HepG2 (cell line): ENCODE measurements at regions not wholly inside any gene's neighbourhood (a gene's known extent, or its start where the extent isn't known, plus 50 kb on each side); places are given as distances from the start of the nearest gene placed in this dataset.

Experiments
- ATAC-seq: fragments of 200-7000 bp; cut with Tn5 transposase; 3 replicates; pipeline ENCODE4 v1.9.1; 2020; ENCODE audit warnings: mild to moderate bottlenecking, moderate library complexity
- BruUV-seq: library from RNA; stranded (reverse); fragments of 400-500 nt; replicated peaks from 2 replicates; lab custom pipeline; 2021; lab: Mats Ljungman, UMichigan
- CTCF ChIA-PET: fragments of 300-600 bp; formaldehyde crosslinking; extraction: SDS; loops from one replicate; lab custom pipeline; 2021; ENCODE audit warnings: low total read pairs, inconsistent platforms, low intra/inter-chr PET ratio; lab: Yijun Ruan, JAX
- POLR2A ChIA-PET: fragments of 350-600 bp; sonication (Branson Sonifier 250); formaldehyde crosslinking; loops from one replicate; lab custom pipeline; 2020; ENCODE audit warnings: antibody characterized with exemption, inconsistent platforms; lab: Yijun Ruan, JAX
- DNase-seq: peaks from one replicate; pipeline ENCODE4 v3.0.0-alpha.2; 2015; ENCODE audit warnings: low spot score
- FAIRE-seq: peaks from 3 replicates; lab custom pipeline; 2011; peaks lifted over from hg19 to GRCh38; lab: Jason Lieb, UNC
- H2AFZ ChIP-seq: one replicate; pipeline ENCODE4 v1.6.1; 2011; ENCODE audit warnings: low read length, inconsistent platforms
- H3K27ac ChIP-seq: fragments of 300-600 bp; 3 replicates; pipeline ENCODE4 v1.8.0; 2011; ENCODE audit warnings: mixed run types, mild to moderate bottlenecking, mixed read lengths, low read length, inconsistent platforms; ENCODE audit not compliant: insufficient read depth; ENCODE audit errors: extremely low read length
- H3K27me3 ChIP-seq, 2 experiments: fragments of 200-600 bp in 1 of 2; 2 replicates in 1 of 2; 3 replicates in 1 of 2; pipeline versions ENCODE4 v1.6.0 to v1.8.0; 2011; ENCODE audit warnings: low read length in 2 of 2, mild to moderate bottlenecking in 2 of 2, moderate library complexity in 2 of 2, inconsistent platforms in 1 of 2; ENCODE audit not compliant: insufficient read depth in 2 of 2, control insufficient read depth in 1 of 2
- H3K36me3 ChIP-seq, 2 experiments: fragments of 200-600 bp in 1 of 2; replicated peaks in 1 of 2; 2 replicates in 1 of 2; 3 replicates in 1 of 2; pipeline versions ENCODE4 v1.5.1 to v1.8.0; 2011; ENCODE audit warnings: low read length in 2 of 2, inconsistent platforms in 1 of 2; ENCODE audit not compliant: insufficient read depth in 2 of 2, control insufficient read depth in 1 of 2
- H3K4me1 ChIP-seq: 2 replicates; pipeline ENCODE4 v1.5.1; 2012; ENCODE audit warnings: low read length, inconsistent platforms; ENCODE audit not compliant: insufficient read depth
- H3K4me2 ChIP-seq: 2 replicates; pipeline ENCODE4 v1.6.0; 2011; ENCODE audit warnings: low read depth, low read length, inconsistent platforms
- H3K4me3 ChIP-seq, 3 experiments: fragments of 200-600 bp in 1 of 3; sonication (generic), shearing (Covaris generic) in 1 of 3; replicated peaks in 1 of 3; 2 replicates each; pipeline ENCODE4 v1.5.1; 2011 to 2016; ENCODE audit warnings: low read length in 3 of 3, inconsistent platforms in 2 of 3, low read depth in 2 of 3, mild to moderate bottlenecking in 2 of 3, control low read depth in 1 of 3, mixed read lengths in 1 of 3; ENCODE audit not compliant: insufficient read depth in 1 of 3
- H3K79me2 ChIP-seq: one replicate; pipeline ENCODE4 v1.6.1; 2011; ENCODE audit warnings: low read length, inconsistent platforms; ENCODE audit not compliant: insufficient read depth
- H3K9ac ChIP-seq: 2 replicates; pipeline ENCODE4 v1.6.0; 2011; ENCODE audit warnings: mild to moderate bottlenecking, low read depth, low read length, inconsistent platforms; ENCODE audit not compliant: insufficient read depth
- H3K9me3 ChIP-seq: 2 replicates; pipeline ENCODE4 v1.5.1; 2012; ENCODE audit warnings: mild to moderate bottlenecking, low read length
- H4K20me1 ChIP-seq: 2 replicates; pipeline ENCODE4 v1.6.0; 2011; ENCODE audit warnings: inconsistent platforms, mild to moderate bottlenecking, low read length, moderate library complexity; ENCODE audit not compliant: insufficient read depth
- FOSL2 ChIP-seq: sonication (generic); formaldehyde crosslinking; IDR thresholded peaks from 2 replicates; pipeline ENCODE4 v1.4.0; 2020; ENCODE audit warnings: missing genetic modification reagents
- FOXM1 ChIP-seq: sonication (generic); formaldehyde crosslinking; IDR thresholded peaks from 2 replicates; pipeline ENCODE4 v1.5.0; 2020; ENCODE audit warnings: missing genetic modification reagents
- KLF12 ChIP-seq: sonication (generic); formaldehyde crosslinking; IDR thresholded peaks from 2 replicates; pipeline ENCODE4 v1.4.0; 2020; ENCODE audit warnings: missing genetic modification reagents, borderline replicate concordance
- SALL2 ChIP-seq: sonication (generic); formaldehyde crosslinking; IDR thresholded peaks from 2 replicates; pipeline ENCODE4 v1.8.1; 2023; ENCODE audit warnings: mild to moderate bottlenecking, missing genetic modification reagents, inconsistent platforms
- SMAD1 ChIP-seq: sonication (generic); formaldehyde crosslinking; IDR thresholded peaks from 2 replicates; pipeline ENCODE4 v1.4.0; 2020; ENCODE audit warnings: missing genetic modification reagents, low read depth, mild to moderate bottlenecking, borderline replicate concordance
- ZBTB25 ChIP-seq: IDR thresholded peaks from 2 replicates; pipeline ENCODE4 v1.6.1; 2018; ENCODE audit warnings: missing genetic modification reagents
- ZNF280B ChIP-seq: sonication (generic); formaldehyde crosslinking; IDR thresholded peaks from 2 replicates; pipeline ENCODE4 v1.5.0; 2020; ENCODE audit warnings: missing genetic modification reagents, mild to moderate bottlenecking, borderline replicate concordance
- ZNF512 ChIP-seq: sonication (generic); formaldehyde crosslinking; IDR thresholded peaks from 2 replicates; pipeline ENCODE4 v1.4.0; 2020; ENCODE audit warnings: mild to moderate bottlenecking, missing genetic modification reagents
- ZNF746 ChIP-seq: sonication (generic); formaldehyde crosslinking; IDR thresholded peaks from 2 replicates; pipeline ENCODE4 v1.8.0; 2022; ENCODE audit warnings: mild to moderate bottlenecking, missing genetic modification reagents
- WGBS: methylation state at CpG from one replicate; pipeline ENCODE4 v1.1.6; 2017; ENCODE audit warnings: low lambda C conversion rate; 5-methylcytosine and 5-hydroxymethylcytosine counted together
- in situ Hi-C: cut with HindIII; loops from 2 replicates; pipeline ENCODE4 v1.10.0; 2017; ENCODE audit warnings: low pct_unique_long_range_greater_than_20kb; ENCODE audit not compliant: extremely low pct_ligation_motif_present
- intact Hi-C: fragments of 100-400 bp; cut with micrococcal nuclease; formaldehyde crosslinking; loops from one replicate; pipeline ENCODE4 v1.10.0; 2022; ENCODE audit not compliant: unreplicated experiment

- no peak overlapping the region for H3K9ac ChIP-seq
- no peak overlapping the region for H3K27ac ChIP-seq
- peaks cover 0 to 2% of the 10 kb centered on the region in 2 experiments; a peak in 1 of 5 replicates for H3K27me3 ChIP-seq
- ATAC-seq (no peak), FAIRE-seq (no peak), DNase-seq (no peak)
- H3K79me2 ChIP-seq = no peaks in the 10 kb centered on the region
- no peak overlapping the region for H2AFZ ChIP-seq
- no peaks in the 10 kb centered on the region for H3K4me1 ChIP-seq
- H3K4me2 ChIP-seq = no peak overlapping the region
- H3K36me3 ChIP-seq = no peaks in the 10 kb centered on the region
- TF ChIP-seq ZBTB25 (CRISPR knock-in tag) = no peak
- TF ChIP-seq SALL2 = no peak
- TF ChIP-seq FOXM1 = no peak
- TF ChIP-seq ZNF512 (CRISPR knock-in tag) = no peak
- no peak for TF ChIP-seq SMAD1
- no peak for TF ChIP-seq KLF12 (CRISPR knock-in tag)
- no peak for TF ChIP-seq ZNF746 (CRISPR knock-in tag)
- no peak for TF ChIP-seq ZNF280B
- TF ChIP-seq FOSL2 (CRISPR knock-in tag) = no peak
- ChIA-PET POLR2A (no interaction called here), CTCF (no interaction called here)
- no peaks in the 10 kb centered on the region for H4K20me1 ChIP-seq
- no TSS peak for BruUV-seq
- intact Hi-C loops (no loop called here), in situ Hi-C loops (no loop called here)
- no peaks in the 10 kb centered on the region for H3K9me3 ChIP-seq
- no peak overlapping the region for H3K4me3 ChIP-seq
- 0% methylated on average over 5 of the region's 5 CpGs for WGBS
These were observed 543.5 kb upstream of the ADARB2 start for GRCh38 chr10:2280713-2281300.
